ENCODE measurements at regions not wholly inside any gene's neighbourhood (a gene's known extent, or its start where the extent isn't known, plus 50 kb on each side); places are given as distances from the start of the nearest gene placed in this dataset.

DNA sequence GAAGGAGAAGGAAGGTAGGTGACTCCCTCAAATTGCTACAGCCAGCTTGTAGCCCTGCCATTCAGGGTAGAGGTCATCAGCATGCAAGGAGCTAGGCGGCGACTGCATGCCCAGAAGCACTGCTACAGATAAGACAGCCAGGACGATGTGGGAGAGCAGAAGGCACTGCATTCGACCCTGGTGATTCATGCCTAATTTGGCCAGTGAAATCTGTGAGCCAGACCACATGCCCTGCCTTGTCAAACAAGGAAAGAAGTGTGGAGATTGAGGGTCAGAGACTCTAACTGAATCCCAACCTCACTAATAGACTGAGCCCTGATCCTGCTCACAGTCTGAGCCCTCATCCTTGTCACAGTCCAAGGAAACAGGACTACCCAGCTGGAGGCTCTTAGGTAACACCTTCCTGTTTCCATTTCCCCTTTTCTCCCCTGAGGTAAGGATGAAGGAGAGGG lies 86.6 kb downstream of the LINGO1 start:
- Histone ChIP-seq H2AFZ (no peak overlapping the region), H3K4me3 (no peak overlapping the region), H3K79me2 (no peaks in the 10 kb centered on the region), H3K27ac (no peak overlapping the region), H3K4me2 (no peak overlapping the region), H3K9me2 (replicated peaks; ENCODE audit: insufficient read depth) (no peaks in the 10 kb centered on the region), H3K27me3 (no peaks in the 10 kb centered on the region), H3K4me1 (ENCODE audit: insufficient read depth) (peaks cover 21% of the 10 kb centered on the region), H3K9me3 (ENCODE audit: low read depth) (no peaks in the 10 kb centered on the region), H4K20me1 (ENCODE audit: insufficient read depth, poor library complexity, severe bottlenecking) (no peaks in the 10 kb centered on the region), H3K36me3 (replicated peaks; ENCODE audit: insufficient read depth, low read depth) (no peaks in the 10 kb centered on the region)
- no peak for TF ChIP-seq EZH2 (IDR thresholded peaks at IDR 0.05; ENCODE audit: borderline replicate concordance)
- TF ChIP-seq, protein P1, sequence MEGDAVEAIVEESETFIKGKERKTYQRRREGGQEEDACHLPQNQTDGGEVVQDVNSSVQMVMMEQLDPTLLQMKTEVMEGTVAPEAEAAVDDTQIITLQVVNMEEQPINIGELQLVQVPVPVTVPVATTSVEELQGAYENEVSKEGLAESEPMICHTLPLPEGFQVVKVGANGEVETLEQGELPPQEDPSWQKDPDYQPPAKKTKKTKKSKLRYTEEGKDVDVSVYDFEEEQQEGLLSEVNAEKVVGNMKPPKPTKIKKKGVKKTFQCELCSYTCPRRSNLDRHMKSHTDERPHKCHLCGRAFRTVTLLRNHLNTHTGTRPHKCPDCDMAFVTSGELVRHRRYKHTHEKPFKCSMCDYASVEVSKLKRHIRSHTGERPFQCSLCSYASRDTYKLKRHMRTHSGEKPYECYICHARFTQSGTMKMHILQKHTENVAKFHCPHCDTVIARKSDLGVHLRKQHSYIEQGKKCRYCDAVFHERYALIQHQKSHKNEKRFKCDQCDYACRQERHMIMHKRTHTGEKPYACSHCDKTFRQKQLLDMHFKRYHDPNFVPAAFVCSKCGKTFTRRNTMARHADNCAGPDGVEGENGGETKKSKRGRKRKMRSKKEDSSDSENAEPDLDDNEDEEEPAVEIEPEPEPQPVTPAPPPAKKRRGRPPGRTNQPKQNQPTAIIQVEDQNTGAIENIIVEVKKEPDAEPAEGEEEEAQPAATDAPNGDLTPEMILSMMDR (IDR thresholded peaks at IDR 0.05; ENCODE audit: poor library complexity) = no peak
- TF ChIP-seq EZH2phosphoT487 (IDR thresholded peaks at IDR 0.05; ENCODE audit: low read depth, severe bottlenecking, unreplicated experiment) = no peak
- DNase-seq (ENCODE audit: low spot score) = peak; percentile 65
- WGBS (ENCODE audit: low lambda C conversion rate, missing lambda C conversion rate) = 10% methylated on average over 4 of the region's 4 CpGs

DNA sequence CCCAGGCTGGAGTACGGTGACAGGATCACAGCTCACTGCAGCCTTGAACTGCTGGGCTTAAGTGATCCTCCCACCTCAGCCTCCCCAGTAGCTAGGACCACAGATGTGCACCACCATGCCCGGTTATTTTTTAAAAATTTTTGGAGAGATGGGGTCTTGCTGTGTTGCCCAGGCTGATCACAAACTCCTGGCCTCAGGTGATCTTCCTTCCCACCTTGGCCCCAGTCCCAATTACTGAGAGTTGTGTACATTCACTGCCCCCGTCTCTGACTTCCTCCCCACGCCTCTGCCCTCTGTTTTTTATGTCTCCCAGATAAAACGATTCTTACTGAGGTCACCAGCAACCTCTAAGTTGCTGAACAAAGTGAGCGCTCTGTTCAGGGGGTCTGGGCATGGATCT lies 87.7 kb downstream of the LINGO1 start:
- no peak overlapping the region for H3K4me2 ChIP-seq
- no peak overlapping the region for H2AFZ ChIP-seq
- H3K27me3 ChIP-seq = no peaks in the 10 kb centered on the region
- no peaks in the 10 kb centered on the region for H3K36me3 ChIP-seq (replicated peaks; ENCODE audit: insufficient read depth, low read depth)
- H3K79me2 ChIP-seq = no peaks in the 10 kb centered on the region
- no peak for TF ChIP-seq EZH2 (IDR thresholded peaks at IDR 0.05; ENCODE audit: borderline replicate concordance)
- TF ChIP-seq EZH2phosphoT487 (IDR thresholded peaks at IDR 0.05; ENCODE audit: low read depth, severe bottlenecking, unreplicated experiment) = no peak
- TF ChIP-seq, protein P1 (IDR thresholded peaks at IDR 0.05; ENCODE audit: poor library complexity) = no peak
- H3K9me3 ChIP-seq (ENCODE audit: low read depth) = no peaks in the 10 kb centered on the region
- DNase-seq (ENCODE audit: low spot score) = no peak
- H3K4me1 ChIP-seq (ENCODE audit: insufficient read depth) = peaks cover 20% of the 10 kb centered on the region
- 89% methylated on average over 6 of the region's 6 CpGs for WGBS (ENCODE audit: low lambda C conversion rate, missing lambda C conversion rate)
- no peaks in the 10 kb centered on the region for H3K9me2 ChIP-seq (replicated peaks; ENCODE audit: insufficient read depth)
- H3K27ac ChIP-seq = no peak overlapping the region
- H3K4me3 ChIP-seq = no peak overlapping the region
- H4K20me1 ChIP-seq (ENCODE audit: insufficient read depth, poor library complexity, severe bottlenecking) = no peaks in the 10 kb centered on the region

DNA sequence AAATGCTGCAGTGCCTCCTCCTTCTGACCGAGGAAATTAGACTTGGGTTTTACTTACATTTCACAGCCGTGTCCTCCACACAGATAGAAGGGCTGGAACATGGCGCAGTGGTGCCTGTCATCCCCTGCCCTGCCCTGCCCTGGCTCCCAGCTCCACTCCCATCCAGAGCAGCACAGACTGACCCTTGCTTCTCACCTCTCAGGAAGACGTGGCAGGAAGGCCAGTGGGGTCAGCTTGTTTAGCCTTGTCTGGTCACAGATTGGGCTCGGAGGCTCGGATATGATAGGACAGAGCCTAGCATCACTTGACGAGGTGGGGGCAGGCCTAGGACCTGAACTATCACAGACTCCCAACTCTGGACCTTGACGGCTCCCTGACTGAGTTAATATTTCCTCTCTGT lies 88.5 kb downstream of the LINGO1 start:
- Histone ChIP-seq H2AFZ (no peak overlapping the region), H3K27ac (no peak overlapping the region)
- WGBS (ENCODE audit: low lambda C conversion rate, missing lambda C conversion rate) = 77% methylated on average over 8 of the region's 8 CpGs

More for the DNA sequence above, 88.5 kb downstream of the LINGO1 start:
- H3K9me2 ChIP-seq (replicated peaks; ENCODE audit: insufficient read depth) = no peaks in the 10 kb centered on the region
- H3K27me3 ChIP-seq = no peaks in the 10 kb centered on the region
- H3K9me3 ChIP-seq (ENCODE audit: low read depth) = no peaks in the 10 kb centered on the region
- H3K36me3 ChIP-seq (replicated peaks; ENCODE audit: insufficient read depth, low read depth) = no peaks in the 10 kb centered on the region
- H4K20me1 ChIP-seq (ENCODE audit: insufficient read depth, poor library complexity, severe bottlenecking) = no peaks in the 10 kb centered on the region
- peaks cover 20% of the 10 kb centered on the region for H3K4me1 ChIP-seq (ENCODE audit: insufficient read depth)
- H3K4me3 ChIP-seq = no peak overlapping the region
- no peak overlapping the region for H3K4me2 ChIP-seq
- no peak for DNase-seq (ENCODE audit: low spot score)
- no peaks in the 10 kb centered on the region for H3K79me2 ChIP-seq
- no peak for TF ChIP-seq EZH2 (IDR thresholded peaks at IDR 0.05; ENCODE audit: borderline replicate concordance)
- TF ChIP-seq EZH2phosphoT487 (IDR thresholded peaks at IDR 0.05; ENCODE audit: low read depth, severe bottlenecking, unreplicated experiment) = no peak
- TF ChIP-seq, protein P1 (IDR thresholded peaks at IDR 0.05; ENCODE audit: poor library complexity) = no peak

Measured in hepatocyte (in vitro differentiated cells).